ENCODE measurements at regions not wholly inside any gene's neighbourhood (a gene's known extent, or its start where the extent isn't known, plus 50 kb on each side); places are given as distances from the start of the nearest gene placed in this dataset.

DNA sequence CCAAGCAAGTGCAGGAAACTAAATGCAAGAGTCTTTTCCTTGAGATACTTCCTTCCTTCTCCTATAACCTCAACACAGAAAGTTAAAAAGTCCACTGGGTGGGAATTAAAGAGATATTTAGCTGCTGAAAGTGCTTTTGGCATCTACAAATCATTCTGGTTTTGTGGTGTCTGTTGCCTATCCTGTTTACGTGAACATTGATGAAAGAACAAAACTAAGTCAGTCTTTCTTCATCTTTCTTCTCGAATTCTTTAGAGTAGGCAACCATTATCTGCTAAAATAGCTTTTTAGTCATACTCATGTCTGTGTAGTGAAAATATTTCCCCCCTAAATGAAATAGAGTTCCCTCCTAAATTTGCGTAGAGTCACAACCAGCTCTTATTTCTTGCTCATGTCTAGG lies 838.6 kb downstream of the GATA3 start:
- no peaks in the 10 kb centered on the region for H3K27me3 ChIP-seq (ENCODE audit: control insufficient read depth in 4 of 4, insufficient read depth in 4 of 4, low read length in 3 of 4)
- TF ChIP-seq REST (IDR thresholded peaks at IDR 0.05) = no peak
- no peak for TF ChIP-seq FOXA1 (IDR thresholded peaks at IDR 0.05)
- TF ChIP-seq ATF3 (IDR thresholded peaks at IDR 0.05) = no peak
- TF ChIP-seq CTCF (IDR thresholded peaks at IDR 0.05; ENCODE audit: low read depth, low read length, missing input control) = no peak
- TF ChIP-seq RAD21 (IDR thresholded peaks at IDR 0.05) = no peak
- WGBS = 78% methylated on average over 3 of the region's 3 CpGs

DNA sequence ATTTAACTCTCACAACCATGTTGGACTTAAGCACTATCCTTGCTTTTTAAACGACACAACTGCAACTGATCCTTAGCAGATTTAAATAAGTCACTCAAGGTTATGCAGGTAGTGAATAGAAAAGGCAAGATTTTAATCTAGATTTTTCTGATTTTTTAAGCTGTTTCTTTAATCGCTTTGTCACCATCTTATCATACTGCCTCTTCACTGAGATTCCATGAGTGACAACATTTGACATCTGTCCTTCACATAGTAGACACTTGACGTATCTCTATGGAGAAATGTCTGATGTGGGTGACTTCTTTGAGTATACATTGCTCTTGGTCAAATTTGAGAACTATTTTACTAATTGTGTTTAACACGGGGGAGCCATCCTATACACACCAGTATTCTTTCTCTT lies 839.7 kb downstream of the GATA3 start:
- no peak overlapping the region for H3K4me3 ChIP-seq (ENCODE audit: low read depth in 1 of 3, low read length in 3 of 3)
- no peaks in the 10 kb centered on the region for H3K4me1 ChIP-seq (ENCODE audit: control insufficient read depth in 4 of 4, insufficient read depth in 4 of 4, low read length in 3 of 4)
- no peak for TF ChIP-seq RAD21 (IDR thresholded peaks at IDR 0.05)
- TF ChIP-seq FOXA1 (IDR thresholded peaks at IDR 0.05) = no peak
- TF ChIP-seq GABPA (IDR thresholded peaks at IDR 0.05 in 1 of 2, conservative IDR thresholded peaks at IDR 0.05 in 1 of 2) = no peak
- no peak for TF ChIP-seq YY1 (IDR thresholded peaks at IDR 0.05)
- TF ChIP-seq HNF4G (IDR thresholded peaks at IDR 0.05) = no peak
- TF ChIP-seq NR2F2 (IDR thresholded peaks at IDR 0.05) = no peak
- TF ChIP-seq HNF4A (conservative IDR thresholded peaks at IDR 0.05) = no peak
- TF ChIP-seq MAX (IDR thresholded peaks at IDR 0.05) = no peak
- TF ChIP-seq RXRA (IDR thresholded peaks at IDR 0.05) = no peak
- TF ChIP-seq JUND (IDR thresholded peaks at IDR 0.05) = no peak
- TF ChIP-seq FOXA2 (IDR thresholded peaks at IDR 0.05) = no peak
- TF ChIP-seq ATF3 (IDR thresholded peaks at IDR 0.05) = no peak
- no peak for TF ChIP-seq REST (IDR thresholded peaks at IDR 0.05)
- TF ChIP-seq, protein P1, sequence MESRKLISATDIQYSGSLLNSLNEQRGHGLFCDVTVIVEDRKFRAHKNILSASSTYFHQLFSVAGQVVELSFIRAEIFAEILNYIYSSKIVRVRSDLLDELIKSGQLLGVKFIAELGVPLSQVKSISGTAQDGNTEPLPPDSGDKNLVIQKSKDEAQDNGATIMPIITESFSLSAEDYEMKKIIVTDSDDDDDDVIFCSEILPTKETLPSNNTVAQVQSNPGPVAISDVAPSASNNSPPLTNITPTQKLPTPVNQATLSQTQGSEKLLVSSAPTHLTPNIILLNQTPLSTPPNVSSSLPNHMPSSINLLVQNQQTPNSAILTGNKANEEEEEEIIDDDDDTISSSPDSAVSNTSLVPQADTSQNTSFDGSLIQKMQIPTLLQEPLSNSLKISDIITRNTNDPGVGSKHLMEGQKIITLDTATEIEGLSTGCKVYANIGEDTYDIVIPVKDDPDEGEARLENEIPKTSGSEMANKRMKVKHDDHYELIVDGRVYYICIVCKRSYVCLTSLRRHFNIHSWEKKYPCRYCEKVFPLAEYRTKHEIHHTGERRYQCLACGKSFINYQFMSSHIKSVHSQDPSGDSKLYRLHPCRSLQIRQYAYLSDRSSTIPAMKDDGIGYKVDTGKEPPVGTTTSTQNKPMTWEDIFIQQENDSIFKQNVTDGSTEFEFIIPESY (IDR thresholded peaks at IDR 0.05) = no peak
- H3K9me3 ChIP-seq (ENCODE audit: control insufficient read depth in 4 of 4, low read length in 3 of 4) = no peaks in the 10 kb centered on the region
- 72% methylated on average over 4 of the region's 4 CpGs for WGBS
- DNase-seq (ENCODE audit: low spot score) = no peak
- H3K9ac ChIP-seq (ENCODE audit: low read depth in 1 of 2, low read length in 2 of 2) = no peak overlapping the region
- H3K27me3 ChIP-seq (ENCODE audit: control insufficient read depth in 4 of 4, insufficient read depth in 4 of 4, low read length in 3 of 4) = no peaks in the 10 kb centered on the region
- H3K36me3 ChIP-seq (ENCODE audit: control insufficient read depth in 4 of 4, insufficient read depth in 3 of 4, low read depth in 1 of 4, low read length in 3 of 4) = no peaks in the 10 kb centered on the region
- H3K27ac ChIP-seq (ENCODE audit: low read depth in 1 of 2, low read length in 2 of 2) = no peak overlapping the region

More for the DNA sequence above, 838.6 kb downstream of the GATA3 start:
- no peak overlapping the region for H3K27ac ChIP-seq (ENCODE audit: low read depth in 1 of 2, low read length in 2 of 2)
- H3K9me3 ChIP-seq (ENCODE audit: control insufficient read depth in 4 of 4, low read length in 3 of 4) = no peaks in the 10 kb centered on the region
- H3K9ac ChIP-seq (ENCODE audit: low read depth in 1 of 2, low read length in 2 of 2) = no peak overlapping the region
- no peaks in the 10 kb centered on the region for H3K36me3 ChIP-seq (ENCODE audit: control insufficient read depth in 4 of 4, insufficient read depth in 3 of 4, low read depth in 1 of 4, low read length in 3 of 4)
- no peaks in the 10 kb centered on the region for H3K4me1 ChIP-seq (ENCODE audit: control insufficient read depth in 4 of 4, insufficient read depth in 4 of 4, low read length in 3 of 4)
- no peak overlapping the region for H3K4me3 ChIP-seq (ENCODE audit: low read depth in 1 of 3, low read length in 3 of 3)
- no peak for DNase-seq (ENCODE audit: low spot score)
